ENCODE measurements at regions not wholly inside any gene's neighbourhood (a gene's known extent, or its start where the extent isn't known, plus 50 kb on each side); places are given as distances from the start of the nearest gene placed in this dataset.
"Not testable (repeated sequence)": the region's sequence is repeated elsewhere in the genome, so short reads cannot be mapped to it uniquely, and the experiment has no call there.

DNA sequence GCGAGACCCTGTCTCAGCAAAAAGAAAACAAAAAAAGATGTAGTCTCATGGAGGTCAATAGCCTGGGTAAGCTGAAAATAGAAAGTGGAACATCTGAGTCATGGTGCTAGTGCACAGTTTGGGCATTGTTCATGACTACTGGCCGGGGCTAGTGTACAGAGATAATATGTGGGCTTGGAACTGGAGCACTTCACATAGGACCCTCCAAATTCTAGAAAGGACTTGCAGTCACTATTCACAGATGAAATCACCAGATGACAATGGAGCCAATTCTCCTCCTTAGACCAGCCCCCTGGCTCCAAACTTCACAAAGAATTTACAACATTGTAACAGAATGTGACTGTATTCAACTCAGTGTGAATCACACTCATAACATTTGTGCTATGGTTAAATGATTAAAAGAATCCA is 367.8 kb upstream of the SLC7A11 start:
- no peak for DNase-seq

DNA sequence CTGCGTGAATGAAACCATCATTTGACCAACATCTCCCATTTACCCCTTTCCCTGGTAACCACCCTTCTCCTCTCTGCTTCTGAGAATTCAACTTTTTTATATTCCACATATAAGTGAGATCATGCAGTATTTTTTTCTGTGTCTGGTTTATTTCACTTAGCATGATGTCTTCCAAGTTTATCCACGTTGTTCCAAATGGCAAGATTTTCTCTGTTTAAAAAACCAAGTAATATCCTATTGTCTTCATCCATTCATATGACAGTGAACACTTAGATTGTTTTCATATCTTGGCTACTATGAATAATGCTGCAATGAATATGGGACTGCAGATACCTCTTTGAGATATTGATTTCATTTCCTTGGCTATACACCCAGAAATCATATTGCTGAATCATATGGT is 362.4 kb upstream of the SLC7A11 start:
- DNase-seq = no peak

DNA sequence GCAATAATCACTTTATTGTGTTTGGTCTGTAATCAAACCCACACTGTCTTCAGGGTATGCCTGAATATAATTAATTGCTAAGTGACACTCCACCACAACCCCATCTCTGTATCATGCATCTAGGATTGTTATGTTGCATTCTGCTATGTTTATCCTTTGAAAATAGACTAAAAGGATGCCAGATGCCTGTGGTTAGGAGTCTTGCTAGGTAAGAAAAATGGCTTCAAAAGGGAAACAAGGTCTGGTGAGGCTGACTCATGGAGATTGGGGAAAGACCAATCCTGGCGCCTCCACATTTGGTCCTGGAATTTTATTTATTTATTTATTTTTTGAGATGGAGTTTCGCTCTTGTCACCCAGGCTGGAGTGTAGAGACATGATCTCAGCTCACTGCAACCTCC is 360.5 kb upstream of the SLC7A11 start:
- no peak for DNase-seq

DNA sequence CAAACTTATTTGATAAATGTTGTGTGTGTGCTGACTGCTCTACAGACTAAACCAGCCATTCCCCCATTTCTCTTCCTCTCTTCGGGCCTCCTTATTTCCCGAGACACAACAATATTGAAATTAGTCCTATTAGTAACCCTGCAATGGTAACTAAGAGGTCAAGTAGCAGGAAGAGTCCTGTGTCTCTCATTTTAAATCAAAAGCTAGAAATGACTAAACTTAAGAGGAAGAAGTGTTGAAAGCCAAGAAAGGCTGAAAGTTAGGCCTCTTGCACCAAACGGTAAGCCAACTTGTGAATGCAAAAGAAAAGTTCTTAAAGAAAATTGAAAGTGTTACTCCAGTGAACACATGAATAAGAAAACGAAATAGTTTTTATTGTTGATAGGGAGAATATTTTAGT is 357.8 kb upstream of the SLC7A11 start:
- no peak for DNase-seq

DNA sequence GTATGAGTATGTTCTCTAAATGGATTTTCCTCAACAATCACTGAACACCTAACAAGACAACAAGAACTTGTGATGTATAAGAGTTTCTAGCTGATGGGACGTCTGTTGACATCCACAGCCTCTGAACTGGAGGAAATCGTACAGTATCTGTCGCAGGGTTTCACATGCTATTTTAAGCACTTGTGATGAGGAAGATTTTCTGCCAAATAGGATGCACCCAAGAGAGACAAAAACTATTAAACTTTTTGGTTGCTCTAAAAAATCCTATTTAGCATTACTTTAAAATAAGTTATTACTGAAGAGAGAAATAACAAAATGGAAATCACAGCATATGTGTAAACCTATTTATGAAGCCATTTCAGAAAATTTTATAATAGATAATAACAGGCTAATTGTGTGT is 356.1 kb upstream of the SLC7A11 start:
- DNase-seq = no peak

DNA sequence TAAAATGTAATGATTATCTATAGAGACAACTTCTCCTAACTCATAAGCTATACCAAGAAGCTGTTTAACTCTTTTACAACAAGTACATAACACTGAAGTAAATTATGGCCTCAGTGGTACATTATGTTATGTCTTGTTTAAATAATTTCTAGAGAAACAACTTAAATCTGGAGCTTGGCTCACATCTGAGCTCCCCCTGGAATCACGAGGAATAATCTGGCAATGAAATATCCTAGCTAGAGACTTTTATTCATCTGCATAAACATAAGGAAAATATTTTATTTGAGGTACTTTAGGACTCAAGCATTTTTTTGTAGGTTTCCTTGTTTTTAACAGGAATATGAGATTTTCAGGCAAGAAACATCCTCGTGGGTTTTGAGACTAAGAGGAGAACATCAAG is 354.7 kb upstream of the SLC7A11 start:
- no peak for DNase-seq

DNA sequence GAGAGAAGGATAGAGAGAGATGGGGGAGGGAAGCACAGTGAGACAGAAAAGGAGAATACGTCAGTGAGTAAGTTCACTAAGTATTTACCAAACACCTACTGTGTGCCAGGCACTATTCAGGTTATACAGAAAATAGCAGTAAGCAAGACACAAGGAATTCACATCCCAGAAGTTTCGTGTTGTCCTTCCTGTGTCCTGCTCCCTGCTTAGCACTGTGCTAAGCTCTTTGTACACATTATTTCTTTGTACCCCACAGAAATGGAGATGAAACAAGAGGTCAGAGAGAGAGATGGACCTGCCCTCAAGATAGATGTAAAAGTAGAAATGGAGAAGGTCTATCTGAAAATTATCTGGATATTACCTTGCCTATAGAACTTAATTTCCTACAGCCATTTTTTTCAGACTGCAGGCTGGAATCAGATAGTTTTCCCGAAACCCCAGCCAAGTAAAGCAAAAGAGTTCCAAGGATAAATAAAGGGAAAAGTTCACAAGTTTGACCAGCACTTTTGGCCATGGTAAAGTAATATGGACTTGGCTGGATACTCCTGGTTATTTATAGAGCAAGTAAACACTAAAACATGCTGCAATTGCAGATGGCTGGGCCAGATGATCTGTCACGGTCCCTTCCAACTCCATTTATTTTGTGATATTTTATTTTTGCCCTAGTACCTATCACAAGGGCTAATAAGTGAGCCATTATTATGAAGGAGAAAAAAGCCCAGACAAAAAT is 353.7 kb upstream of the SLC7A11 start:
- no peak for DNase-seq

DNA sequence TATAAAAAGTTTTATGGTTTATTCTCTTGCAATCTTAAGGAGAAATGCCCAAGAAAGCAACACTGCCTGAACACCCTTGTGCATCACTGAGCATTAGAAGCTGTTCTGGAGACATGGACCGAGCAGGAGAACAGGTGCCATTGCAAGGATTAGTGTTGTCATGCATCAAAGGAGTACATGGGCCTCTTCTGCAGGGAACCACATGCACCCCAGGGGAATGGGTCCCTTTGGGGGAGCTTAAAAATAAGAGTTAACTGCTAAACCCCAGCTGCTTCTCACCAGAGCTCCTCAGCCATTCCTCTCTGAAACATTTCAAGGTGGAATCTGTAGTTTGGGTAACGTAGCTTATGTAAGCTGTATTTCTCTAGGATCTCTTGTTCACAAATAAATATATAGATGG is 353.0 kb upstream of the SLC7A11 start:
- DNase-seq = no peak

DNA sequence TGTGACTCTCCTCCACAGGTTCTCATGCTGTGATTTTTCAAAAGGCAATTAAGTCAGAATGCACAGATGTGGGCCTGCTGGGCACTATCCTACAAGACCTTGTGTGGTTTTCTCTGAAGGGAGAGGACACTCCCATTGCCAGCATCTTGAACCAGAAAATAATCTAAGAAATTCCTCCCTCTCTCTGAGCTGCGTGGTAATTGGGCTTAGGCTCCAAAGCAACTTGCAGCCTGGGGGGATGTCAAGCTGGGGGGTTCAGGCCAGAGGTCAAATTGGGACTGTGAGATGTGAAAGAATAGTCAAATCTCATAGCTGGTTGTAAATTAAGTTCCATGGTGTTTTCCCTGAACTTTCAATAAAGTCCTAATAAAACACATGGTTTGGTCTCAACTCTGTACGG is 350.6 kb upstream of the SLC7A11 start:
- DNase-seq = no peak

DNA sequence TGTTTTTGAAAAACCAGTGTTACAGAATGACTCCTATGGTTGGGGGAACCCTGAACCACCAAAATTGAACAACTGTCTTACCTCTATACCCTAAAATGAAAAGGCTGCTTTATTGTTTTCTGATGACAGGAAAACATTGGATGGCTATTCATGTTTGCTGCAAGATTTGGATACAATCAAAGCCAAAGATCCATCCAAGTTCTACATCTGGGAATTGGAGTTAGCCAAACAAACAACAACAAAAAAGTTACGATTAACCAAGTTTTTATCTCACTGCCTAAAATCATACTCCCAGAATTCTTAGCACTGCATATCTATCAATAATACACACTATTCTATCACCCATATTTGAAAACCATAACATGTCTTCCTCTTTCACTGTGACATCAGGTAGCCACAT is 349.7 kb upstream of the SLC7A11 start:
- DNase-seq = no peak

DNA sequence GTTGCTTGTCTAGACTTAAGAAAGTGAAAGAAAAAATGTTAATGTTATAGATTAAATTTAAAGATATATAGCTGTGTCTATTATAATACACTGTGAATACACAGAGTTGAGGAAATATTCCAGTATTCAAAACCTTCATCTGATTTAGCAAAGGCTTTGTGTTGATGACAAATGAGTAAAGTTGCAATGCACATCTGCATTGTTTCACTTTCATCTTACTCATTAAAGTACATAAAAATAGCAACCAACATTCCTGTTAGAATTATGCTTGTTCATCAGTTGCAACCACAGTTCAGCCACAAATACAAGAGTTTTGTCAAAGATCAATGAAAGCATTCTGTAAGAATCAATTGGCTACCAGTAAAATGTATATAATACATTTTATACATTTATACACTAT is 346.4 kb upstream of the SLC7A11 start:
- DNase-seq = no peak

DNA sequence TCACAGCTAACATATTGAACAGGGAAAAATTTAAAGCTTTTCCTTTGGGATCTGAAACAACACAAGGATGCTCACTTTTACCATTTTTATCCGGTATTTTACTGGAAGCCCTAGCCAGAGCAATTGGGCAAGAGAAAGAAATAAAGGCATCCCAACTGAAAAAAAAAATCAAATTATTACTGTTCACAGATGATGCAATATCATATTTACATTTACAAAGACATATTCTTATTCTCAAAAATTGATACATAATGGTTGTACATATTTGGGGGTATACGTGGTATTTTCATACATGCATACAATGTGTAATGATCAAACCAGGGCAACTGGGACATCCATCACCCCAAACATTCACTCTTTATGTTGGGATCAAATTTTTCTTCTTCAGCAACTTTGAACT is 337.0 kb upstream of the SLC7A11 start:
- no peak for DNase-seq

DNA sequence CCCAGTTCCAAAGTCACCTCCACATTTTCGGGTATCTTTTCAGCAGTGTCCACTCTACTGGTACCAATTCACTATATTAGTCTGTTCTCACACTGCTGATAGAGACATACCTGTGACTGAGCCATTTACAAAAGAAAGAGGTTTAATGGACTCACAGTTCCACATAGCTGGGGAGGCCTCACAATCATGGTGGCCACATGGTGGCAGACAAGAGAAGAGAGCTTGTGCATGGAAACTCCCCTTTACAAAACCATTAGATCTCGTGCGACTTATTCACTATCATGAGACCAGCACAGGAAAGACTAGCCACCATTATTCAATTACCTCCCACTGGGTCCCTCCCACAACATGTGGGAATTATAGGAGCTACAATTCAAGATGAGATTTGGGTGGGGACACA is 335.7 kb upstream of the SLC7A11 start:
- DNase-seq = not testable (repeated sequence)

DNA sequence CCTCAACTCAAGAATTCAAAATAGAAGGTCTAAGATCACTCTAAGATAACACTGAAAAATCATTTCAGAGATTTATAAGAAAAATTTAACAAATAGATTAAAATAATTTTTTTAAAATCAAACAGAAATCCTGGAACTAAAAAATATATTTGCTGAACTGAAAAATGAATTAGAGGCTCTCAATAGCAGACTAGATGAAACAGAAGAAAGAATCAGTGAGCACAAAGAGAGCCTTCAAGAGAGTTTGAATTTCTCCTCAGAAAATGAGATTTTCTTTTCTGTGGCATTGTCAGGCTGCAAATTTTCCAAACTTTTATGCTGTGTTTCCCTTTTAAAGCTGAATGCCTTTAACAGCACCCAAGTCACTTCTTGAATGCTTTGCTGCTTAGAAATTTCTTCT is 335.0 kb upstream of the SLC7A11 start:
- no peak for DNase-seq

DNA sequence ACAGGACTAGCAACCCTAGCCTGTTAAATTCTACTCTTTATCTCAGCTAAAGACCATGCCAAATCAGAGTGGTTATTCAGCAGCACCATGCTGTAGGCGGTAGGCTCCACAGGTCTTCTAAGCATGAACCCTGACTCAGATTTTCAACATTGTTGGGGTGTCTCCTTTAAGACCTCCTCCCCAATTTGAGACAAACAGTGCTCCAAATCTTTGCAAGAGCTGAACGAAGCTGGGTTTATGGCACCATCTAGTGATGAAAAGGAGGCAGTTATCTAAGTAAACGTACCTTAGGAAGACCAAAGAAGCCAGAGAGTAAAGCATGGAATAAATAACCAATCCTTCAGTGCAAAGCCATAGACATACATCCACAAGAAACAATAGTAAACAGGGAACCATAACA is 334.5 kb upstream of the SLC7A11 start:
- no peak for DNase-seq

DNA sequence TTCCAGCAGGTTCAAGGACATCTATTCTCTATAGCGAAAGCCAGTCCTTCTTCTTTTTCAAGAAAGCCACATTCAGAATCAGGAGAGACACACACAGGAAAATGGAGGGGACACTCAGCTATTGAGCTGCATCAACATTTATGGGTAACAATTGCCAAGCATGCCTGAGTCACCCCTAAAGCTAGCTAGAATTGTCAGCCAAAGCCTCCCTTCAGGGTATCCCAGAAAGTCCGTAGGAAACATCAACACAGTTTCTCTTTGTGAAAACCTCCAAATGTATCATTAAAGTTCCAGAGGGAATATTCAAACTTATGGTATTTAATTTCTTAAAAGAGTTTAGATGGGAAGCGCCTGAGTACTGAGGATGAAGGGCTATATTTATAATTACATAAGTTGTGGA is 331.1 kb upstream of the SLC7A11 start:
- DNase-seq = no peak

DNA sequence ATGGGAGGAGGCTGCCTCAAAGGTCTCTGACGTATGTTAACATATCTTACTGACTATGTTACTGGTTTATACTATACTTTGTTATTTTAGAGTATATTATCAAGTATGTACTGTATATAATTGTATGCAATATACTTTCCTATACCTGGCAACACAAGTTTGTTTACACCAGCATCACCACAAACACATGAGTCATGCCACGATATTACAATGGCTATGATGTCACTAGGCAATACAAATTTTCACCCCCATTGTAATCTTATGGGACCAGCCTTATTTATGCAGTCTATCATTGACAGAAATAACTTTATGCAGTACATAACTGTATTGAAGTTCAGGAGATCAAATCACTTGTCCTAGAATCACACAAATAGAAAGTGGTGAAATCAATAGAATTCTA is 329.9 kb upstream of the SLC7A11 start:
- no peak for DNase-seq

DNA sequence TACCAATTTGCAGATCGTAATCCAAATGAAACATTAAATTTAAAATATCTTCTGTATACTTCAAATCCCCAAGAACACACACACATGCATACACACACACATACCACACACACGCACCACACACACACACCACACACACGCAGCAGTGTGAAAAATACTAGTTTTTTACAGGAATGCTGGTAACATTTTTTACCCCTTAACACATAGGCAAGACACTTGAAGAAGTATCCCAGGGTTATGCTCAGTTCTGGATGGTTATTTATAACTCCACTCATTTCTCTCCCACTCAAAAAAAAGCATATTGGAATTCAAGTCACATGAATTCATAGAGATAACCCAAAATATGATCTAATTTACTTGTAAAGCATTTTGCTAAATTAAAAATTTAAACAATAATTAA is 325.5 kb upstream of the SLC7A11 start:
- no peak for DNase-seq

DNA sequence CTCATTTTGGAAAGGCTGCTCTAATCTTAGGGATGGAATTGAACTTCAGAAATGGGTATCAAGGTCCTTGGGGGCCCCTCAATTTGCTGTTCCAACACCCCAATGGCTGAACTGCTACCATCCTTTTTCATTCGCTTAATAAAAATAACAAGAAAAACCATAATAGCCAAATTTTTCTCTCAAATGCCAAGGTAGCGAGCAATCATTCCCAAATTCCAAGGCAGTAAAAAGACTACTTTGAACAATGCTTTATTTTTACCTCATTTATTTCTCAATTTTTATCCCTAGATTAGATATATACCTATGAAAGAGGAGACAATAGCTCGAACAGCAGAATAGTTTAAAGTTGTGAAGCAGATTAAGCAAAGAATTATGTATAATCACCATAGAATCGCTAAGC is 323.4 kb upstream of the SLC7A11 start:
- DNase-seq = no peak

DNA sequence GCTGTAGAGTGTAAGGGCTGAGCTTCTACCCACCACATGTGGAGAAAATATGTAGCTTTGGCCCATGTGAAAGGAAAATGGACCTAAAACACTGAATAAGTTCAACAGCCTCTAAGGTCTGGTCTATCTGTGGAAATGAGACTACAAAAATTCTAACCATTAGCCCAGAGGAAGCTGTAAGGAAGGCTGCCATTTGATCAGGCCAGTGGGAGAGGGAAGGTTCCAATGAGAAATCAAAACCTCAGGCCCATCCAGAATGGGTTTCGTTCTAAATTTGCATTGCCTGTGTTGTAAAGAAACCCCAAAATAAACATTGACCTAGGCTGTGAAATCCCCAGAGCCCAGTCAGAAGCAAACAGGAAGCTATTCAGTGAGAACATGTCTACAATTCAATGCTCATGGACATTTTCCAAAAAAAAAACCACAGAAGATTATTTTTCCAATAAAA is 320.4 kb upstream of the SLC7A11 start:
- no peak for DNase-seq

DNA sequence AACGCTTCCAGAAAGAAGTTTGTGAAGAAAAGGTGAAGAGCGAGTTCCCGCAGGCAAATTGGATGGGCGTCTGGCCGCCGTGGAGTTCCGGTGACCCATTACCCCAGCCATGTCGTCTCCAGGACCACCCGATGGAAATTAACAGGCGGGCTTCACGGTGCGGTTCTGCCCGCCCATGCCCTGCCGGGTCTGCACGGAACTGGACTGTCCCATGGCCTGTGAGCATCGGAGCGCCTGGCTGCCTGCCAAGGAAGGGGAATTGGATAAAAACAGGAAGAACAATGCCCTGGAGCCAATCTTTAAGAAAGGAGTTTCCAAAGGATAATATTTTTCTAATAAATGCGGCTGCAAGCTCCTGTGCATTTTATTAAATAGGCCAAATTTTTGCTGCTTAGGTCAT is 319.8 kb upstream of the SLC7A11 start:
- DNase-seq = no peak

DNA sequence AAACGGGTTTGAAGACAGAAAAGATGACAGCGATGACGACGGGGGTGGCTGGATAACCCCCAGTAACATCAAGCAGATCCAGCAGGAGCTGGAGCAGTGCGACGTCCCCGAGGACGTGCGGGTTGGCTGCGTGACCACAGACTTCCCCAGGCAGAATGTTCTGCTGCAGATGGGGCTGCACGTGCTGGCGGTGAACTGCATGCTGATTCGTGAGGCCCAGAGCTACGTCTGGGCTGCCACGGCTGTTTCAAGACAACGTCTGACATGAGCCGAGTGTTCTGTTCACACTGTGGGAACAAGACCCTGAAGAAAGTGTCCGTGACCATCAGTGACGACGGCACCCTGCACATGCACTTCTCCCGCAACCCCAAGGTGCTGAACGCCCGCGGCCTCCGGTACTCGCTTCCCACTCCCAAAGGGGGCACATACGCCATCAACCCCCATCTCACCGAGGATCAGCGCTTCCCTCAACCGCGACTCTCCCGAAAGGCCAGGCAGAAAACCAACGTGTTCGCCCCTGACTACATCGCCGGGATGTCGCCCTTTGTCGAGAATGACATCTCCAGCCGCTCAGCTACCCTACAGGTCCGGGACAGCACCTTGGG is 319.2 kb upstream of the SLC7A11 start:
- DNase-seq = no peak

DNA sequence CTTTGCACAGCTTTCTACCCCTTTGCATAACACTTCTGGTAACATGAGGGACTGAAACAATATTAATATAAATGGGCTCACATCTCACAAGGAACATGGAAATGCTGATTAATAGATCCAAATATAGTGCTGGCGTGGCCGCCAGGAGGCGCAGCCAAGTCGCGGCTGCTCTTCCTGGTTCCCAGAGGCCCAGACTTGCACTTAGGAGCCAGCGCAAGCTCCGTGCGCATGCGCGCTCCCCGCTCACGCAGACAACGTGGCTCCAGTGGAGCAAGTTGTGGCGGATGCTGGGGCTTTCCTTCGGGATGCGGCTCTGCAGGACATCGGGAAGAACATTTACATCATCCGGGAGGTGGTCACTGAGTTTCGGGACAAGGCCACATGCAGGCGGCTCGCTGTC is 318.3 kb upstream of the SLC7A11 start:
- peak; percentile 47 for DNase-seq

DNA sequence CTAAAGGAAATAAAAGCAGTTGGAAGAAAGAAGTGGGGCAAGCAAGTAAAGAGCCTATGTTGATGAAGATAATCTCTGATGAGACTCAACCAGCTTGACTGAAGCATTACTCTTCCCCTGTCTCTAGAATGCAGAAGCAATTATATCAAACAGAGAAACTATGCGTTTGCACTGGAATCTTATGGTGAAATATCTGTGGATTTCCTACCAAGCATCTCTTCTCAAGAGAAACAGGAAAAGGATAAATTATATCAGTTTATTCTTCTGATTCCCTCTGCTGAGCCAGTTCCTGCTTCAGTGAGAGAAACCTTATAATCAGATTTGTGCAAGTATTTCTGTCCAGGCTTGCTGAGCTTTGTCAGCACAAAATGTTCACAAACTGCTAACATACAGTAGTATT is 316.7 kb upstream of the SLC7A11 start:
- DNase-seq = no peak

DNA sequence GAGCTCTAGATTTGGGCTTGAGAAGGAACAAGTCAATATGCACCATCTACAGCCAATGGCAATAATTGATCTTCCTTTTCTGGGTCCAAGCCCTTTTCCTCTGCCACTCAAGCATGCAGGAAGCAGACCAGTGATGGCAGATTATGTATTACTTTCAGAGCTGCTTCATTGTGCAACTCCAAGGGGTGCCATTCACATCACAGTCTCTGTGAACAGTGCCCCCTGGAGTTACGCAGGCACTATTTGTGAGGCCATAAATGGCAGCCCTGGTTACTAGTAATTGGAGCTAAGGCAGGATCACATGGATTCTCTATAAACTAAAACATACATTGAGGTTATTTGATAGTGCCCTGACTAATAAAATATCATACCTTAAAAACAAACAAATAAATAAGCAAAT is 313.4 kb upstream of the SLC7A11 start:
- DNase-seq = peak; percentile 5
